ENCODE measurements at regions not wholly inside any gene's neighbourhood (a gene's known extent, or its start where the extent isn't known, plus 50 kb on each side); places are given as distances from the start of the nearest gene placed in this dataset.

GRCh38 chr10:4319870-4320367, 506.1 kb upstream of the AKR1E2 start:
- Histone ChIP-seq H3K18ac (ENCODE audit: insufficient read length, low read depth, low read length) (no peak overlapping the region), H3K23ac (ENCODE audit: insufficient read length, low read depth, low read length) (no peak overlapping the region), H3K27ac (ENCODE audit: insufficient read length, low read depth, low read length) (no peak overlapping the region), H2BK20ac (ENCODE audit: low read depth, low read length, poor library complexity, severe bottlenecking) (no peak overlapping the region), H4K91ac (ENCODE audit: insufficient read length, low read depth, low read length) (no peak overlapping the region), H3K4ac (ENCODE audit: low read depth, low read length) (no peak overlapping the region), H4K5ac (ENCODE audit: insufficient read length, low read depth, low read length) (no peak overlapping the region), H2BK5ac (ENCODE audit: insufficient read length, low read length) (no peak overlapping the region), H3K79me2 (ENCODE audit: insufficient read depth, low read length) (no peaks in the 10 kb centered on the region), H2BK120ac (ENCODE audit: low read depth, low read length, poor library complexity, severe bottlenecking) (no peak overlapping the region), H3K4me1 (ENCODE audit: insufficient read depth, low read length) (no peaks in the 10 kb centered on the region), H4K20me1 (ENCODE audit: control insufficient read depth, insufficient read depth, insufficient read length) (no peaks in the 10 kb centered on the region), H3K4me2 (ENCODE audit: insufficient read depth, insufficient read length, low read length) (no peak overlapping the region), H3T11ph (ENCODE audit: low read length) (no peak overlapping the region), H3K9ac (ENCODE audit: extremely low read depth, insufficient read length, low read length) (no peak overlapping the region), H2AFZ (ENCODE audit: low read length) (no peak overlapping the region), H3K9me3 (ENCODE audit: control insufficient read depth, low read depth, low read length) (no peaks in the 10 kb centered on the region), H3K14ac (ENCODE audit: insufficient read depth, low read length) (no peak overlapping the region), H4K8ac (replicated peaks; ENCODE audit: insufficient read length, low read depth, low read length) (no peak overlapping the region), H2BK12ac (ENCODE audit: insufficient read length, low read depth, low read length) (no peak overlapping the region), H3K56ac (ENCODE audit: insufficient read length, low read depth, low read length) (no peak overlapping the region), H2AK5ac (ENCODE audit: insufficient read length, low read length) (no peak overlapping the region), H3K27me3 (ENCODE audit: insufficient read depth, low read length) (no peaks in the 10 kb centered on the region), H3K23me2 (ENCODE audit: insufficient read length, low read depth, low read length, poor library complexity, severe bottlenecking) (no peaks in the 10 kb centered on the region), H3K79me1 (ENCODE audit: insufficient read depth, low read depth, low read length, poor library complexity, severe bottlenecking) (no peaks in the 10 kb centered on the region), H2BK15ac (ENCODE audit: low read depth, low read length) (no peak overlapping the region)
- H3K27ac Mint-ChIP-seq = no peak overlapping the region
- no peaks in the 10 kb centered on the region for H3K4me1 Mint-ChIP-seq
- H3K36me3 Mint-ChIP-seq (ENCODE audit: insufficient read depth in 1 of 3, low read depth in 3 of 3) = no peaks in the 10 kb centered on the region
- TF ChIP-seq CTCF (conservative IDR thresholded peaks at IDR 0.05) = no peak
- DNase-seq = no peak
- no CpG with 5 or more reads among the region's 8 CpGs for WGBS (ENCODE audit: extremely low coverage, insufficient read length, low lambda C conversion rate)
- H3K9me3 Mint-ChIP-seq = no peaks in the 10 kb centered on the region; a peak in 1 of 5 replicates
- H3K4me3 Mint-ChIP-seq = no peak overlapping the region
- H3K27me3 Mint-ChIP-seq (ENCODE audit: low read depth) = no peaks in the 10 kb centered on the region
